ENCODE measurements at regions not wholly inside any gene's neighbourhood (a gene's known extent, or its start where the extent isn't known, plus 50 kb on each side); places are given as distances from the start of the nearest gene placed in this dataset.

- TF ChIP-seq CTCF (IDR thresholded peaks at IDR 0.05; ENCODE audit: low read depth, low read length) (no peak), POLR2A (IDR thresholded peaks at IDR 0.05; ENCODE audit: extremely low read depth, insufficient read length) (no peak), MAX (IDR thresholded peaks at IDR 0.05; ENCODE audit: low read depth, low read length) (no peak)
Measured at GRCh38 chr2:188146888-188147287, 144.8 kb upstream of the GULP1 start.

Data from NB4 (cell line).